ENCODE measurements at regions not wholly inside any gene's neighbourhood (a gene's known extent, or its start where the extent isn't known, plus 50 kb on each side); places are given as distances from the start of the nearest gene placed in this dataset.

DNA sequence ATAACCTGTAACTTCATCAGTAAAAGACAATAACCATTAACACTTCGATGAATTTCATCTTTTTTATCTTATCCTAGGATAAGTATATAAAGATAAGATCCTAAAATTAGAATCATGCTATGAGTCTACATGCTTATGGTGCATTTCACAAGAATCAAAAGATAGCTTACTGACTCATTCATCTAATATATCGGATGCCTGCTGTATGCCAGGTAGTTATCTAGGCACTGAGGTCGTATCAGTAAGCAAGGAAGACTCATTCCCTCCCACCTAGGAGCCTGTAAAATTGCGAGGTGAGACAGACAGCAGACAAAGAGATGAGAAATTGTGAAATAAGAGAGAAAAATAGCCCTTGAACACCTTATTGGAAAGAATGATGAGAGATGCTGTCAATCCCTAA is 240.6 kb upstream of the ADAMTSL1 start:
- no peak for DNase-seq (ENCODE audit: low read depth)

DNA sequence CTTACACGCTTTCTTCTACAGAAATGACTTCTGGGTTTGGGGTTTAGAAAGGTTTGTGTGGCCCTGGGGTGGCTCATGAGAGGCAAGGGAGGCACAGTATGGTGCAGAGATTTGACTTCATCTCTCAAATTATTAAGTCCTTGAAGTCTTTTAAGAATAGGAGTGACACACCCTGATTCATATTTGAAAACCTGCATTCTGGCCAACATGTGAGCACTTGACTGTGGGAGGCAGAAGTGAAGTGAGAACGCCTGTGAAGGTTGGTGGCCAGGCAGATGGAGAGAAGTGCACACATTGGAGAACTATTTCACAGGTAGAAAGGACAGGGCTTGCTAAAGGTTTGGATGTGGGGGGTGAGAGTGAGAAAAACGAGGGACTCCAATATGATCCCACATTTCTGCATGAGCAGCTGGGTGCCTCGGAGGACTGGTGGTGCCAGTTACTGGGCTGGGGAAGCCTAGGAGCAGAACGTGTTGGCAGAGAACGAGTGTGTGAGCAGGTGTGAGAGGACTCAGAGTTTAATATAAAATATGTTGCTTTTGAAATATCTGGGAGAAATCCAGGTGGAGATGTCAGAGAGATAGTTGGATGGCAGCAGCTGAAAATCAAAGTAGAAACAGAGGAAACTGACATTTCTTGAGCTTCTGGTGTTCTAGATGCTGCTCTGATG is 240.0 kb upstream of the ADAMTSL1 start:
- DNase-seq (ENCODE audit: low read depth) = no peak

DNA sequence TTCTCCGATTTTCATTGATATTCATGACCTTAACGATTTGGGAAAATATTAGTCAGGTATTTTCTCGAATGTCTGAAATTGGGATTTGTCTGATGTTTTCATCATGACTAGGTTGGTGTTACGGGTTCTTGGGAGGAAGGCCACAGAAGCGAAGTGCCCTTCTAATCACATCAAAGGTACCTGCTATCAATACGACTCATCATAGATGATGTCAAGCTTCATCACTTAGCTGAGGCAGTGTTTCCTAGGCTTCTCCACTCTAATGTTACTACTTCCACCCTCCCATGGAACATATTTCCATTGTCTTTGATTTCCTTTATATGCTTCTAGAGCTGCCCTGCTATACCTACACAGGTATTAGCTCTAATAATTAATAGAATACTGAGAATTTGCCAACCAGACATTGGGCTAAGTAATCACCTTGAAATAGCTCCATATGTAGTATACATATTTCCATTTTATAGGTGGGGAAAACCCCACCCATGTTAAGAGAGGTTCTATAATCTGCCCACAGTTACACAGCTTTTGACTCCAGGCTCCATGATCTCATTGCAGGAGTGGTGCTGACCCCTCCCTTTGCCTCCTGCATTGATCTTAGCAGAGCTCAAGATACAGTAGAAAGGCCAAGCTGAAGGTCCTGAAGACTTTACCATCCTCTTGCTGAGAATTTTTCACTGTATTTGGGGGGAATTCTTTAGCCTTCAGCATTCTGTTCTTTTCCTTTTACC is 238.6 kb upstream of the ADAMTSL1 start:
- DNase-seq (ENCODE audit: low read depth) = no peak

DNA sequence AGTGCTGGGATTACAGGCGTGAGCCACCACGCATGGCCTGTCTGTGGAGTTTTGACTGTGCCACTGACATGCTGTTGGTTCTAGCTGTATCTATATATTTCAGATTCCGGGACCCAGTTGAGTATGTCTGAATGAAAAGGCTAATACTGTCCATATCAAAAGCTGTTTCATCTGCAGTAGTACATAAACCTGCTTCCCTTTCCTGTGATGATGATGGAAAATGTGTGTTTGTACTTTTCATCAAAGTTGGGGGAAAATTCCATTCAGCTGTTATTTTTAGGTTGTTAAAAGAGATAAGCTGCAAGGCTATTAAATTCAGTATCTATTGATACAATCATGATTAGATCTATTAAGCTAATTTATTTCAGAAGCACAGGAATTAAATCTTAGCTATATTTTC is 237.6 kb upstream of the ADAMTSL1 start:
- DNase-seq (ENCODE audit: low read depth) = no peak

DNA sequence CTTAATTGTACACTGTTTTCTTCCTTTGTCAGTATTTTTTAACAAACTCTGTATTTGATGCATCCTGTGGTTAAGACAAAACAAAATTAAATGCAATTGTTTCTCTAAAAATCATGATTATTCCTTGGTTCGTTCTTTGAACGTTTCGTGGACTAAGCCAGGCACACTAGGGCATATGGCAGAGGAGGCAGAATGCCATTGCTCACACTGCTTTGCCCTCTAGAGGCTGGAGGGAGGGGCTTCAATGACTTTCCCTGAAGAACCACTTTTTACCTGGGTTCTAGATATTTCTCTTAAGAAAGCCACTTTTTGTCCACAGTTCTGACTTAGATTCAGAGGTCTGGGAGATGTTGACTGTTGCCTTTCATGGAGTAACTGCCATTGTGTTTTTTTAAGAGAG is 236.2 kb upstream of the ADAMTSL1 start:
- no peak for DNase-seq (ENCODE audit: low read depth)

DNA sequence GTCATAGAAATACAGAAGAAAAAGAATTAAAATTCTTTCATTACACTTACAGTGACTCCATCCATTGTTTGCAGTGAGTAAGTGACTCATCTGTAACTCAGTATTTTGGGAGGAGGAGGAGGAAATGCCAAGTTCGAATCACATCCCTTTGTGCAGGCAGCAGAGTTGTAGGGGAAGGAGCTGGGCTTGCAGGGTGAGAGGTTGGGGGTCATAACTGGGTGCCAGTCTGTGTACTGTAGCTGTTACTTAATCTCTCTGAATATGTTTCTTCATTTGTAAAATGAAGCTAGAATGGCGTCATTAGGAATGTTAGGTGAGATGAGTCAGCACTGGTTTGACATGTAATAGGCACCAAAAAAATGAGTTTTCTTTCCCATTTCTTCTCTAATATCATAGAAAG is 235.7 kb upstream of the ADAMTSL1 start:
- DNase-seq (ENCODE audit: low read depth) = peak; percentile 62

DNA sequence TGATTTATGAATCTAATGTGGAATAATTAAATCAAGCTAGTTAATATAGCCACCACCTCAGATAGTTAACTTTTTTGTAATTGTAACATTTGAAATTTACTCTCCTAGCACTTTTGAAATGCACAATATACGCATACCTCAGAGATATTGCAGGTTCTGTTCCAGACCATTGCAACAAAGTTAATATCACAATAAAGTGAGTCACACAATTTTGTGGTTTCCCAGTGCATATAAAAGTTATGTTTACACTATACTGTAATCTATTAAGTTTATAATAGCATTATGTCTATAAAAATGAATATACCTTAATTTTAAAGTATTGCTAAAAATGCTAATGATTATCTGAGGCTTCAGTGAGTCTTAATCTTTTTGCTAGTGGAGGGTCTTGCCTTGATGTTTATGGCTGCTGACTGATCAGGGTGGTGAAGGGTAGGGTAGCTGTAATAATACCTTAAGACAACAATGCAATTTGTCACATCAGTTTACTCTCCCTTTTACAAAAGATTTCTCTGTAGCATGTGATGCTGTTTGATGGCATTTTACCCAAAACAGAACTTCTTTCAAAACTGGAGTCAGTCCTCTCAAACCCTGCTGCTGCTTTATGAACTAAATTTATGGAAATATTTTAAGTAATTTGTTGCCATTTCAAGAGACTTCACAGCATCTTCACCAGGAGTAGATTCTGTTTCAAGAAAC is 235.1 kb upstream of the ADAMTSL1 start:
- peak; percentile 4 for DNase-seq (ENCODE audit: low read depth)

DNA sequence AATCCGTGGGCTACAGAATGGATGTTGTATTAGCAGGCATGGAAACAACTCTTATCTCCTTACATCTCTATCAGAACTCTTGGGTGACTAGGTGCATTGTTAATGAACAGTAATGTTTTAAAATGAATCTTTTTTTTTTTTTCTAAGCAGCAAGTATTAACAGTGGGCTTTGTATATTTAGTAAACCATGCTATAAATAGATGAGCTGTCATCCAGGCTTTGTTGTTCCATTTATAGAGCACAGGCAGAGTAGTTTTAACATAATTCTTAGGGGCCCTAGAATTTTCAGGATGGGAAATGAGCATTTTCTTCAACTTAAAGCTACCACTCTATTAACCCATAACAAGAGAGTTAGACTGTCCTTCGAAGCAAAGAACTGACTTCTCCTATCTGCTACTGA is 233.7 kb upstream of the ADAMTSL1 start:
- DNase-seq (ENCODE audit: low read depth) = no peak

DNA sequence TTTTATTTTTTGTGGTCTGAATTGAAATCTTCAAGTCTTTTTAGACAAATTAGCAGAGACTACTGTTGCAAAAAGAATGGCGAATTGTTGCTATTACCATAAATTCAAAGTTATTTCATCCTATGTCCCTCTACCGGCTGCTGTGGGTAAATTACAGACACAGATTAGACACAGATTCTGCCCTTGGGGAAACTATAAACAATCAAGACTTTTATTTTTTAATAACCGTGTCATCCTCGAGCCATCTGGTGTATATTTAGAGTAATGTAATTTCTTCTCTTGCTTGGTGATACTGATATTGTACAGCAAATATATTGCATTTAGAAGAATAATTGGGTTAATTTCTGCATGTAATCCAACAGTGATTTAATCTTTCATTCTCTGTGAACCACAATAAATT is 228.0 kb upstream of the ADAMTSL1 start:
- no peak for DNase-seq (ENCODE audit: low read depth)

DNA sequence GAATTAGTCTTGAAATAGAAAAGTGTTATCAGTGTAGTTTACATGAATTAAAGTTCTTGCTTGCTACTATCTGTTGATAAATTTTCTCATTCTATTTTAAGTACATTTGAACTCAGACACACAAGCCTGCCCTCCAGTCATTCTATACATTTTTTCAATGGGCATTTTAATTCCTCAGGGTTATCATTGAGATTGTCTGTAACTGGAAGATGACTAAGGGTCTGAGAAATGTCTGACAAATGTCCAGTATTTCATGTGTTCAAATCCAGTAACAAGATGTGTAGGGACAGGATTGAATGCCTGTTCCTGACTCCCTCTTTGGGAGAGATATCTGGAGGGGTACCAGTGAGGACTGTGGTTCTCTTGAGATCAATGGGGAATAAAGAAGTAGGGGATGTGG is 223.9 kb upstream of the ADAMTSL1 start:
- no peak for DNase-seq (ENCODE audit: low read depth)

DNA sequence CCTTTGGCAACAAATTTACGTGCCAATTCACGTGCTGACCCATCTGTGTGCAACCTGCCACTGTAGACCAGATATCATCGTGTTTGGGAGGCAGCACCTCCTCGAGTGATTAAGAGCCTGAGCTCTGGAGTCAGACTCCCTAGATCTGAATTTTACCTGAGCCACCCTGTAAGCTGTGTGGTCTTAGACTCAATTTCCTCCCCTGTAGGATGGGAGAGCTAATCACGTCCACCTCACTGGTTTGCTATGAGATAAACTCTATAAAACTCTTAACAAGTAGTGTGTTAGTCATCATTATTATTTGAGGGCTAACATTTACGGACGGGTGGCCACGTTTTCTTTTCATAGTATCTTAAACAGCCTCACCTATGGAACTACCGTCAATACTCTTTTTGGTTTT is 220.0 kb upstream of the ADAMTSL1 start:
- DNase-seq (ENCODE audit: low read depth) = no peak

DNA sequence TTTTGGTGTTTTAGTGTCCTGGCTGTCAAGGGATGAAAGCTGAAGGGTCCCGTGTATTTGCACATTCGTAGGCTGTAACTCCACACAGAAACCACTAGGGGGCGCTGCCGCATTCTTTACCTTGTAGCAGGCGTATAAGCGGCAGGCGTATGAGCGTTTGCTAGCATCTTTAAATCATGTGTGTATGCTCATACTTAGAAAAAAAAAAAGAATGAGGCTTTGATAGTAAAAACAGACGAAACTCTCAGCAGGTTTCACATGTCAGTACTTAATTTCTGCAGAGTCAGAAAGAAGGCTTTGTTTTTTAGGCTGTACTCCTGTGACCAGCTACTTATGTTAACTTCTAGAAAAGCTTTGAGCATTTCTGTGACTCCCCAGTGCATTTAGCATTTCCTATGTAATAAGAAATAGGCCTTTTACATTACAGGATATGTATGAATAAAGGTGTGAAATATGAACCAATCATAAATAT is 218.8 kb upstream of the ADAMTSL1 start:
- peak; percentile 67 for DNase-seq (ENCODE audit: low read depth)

DNA sequence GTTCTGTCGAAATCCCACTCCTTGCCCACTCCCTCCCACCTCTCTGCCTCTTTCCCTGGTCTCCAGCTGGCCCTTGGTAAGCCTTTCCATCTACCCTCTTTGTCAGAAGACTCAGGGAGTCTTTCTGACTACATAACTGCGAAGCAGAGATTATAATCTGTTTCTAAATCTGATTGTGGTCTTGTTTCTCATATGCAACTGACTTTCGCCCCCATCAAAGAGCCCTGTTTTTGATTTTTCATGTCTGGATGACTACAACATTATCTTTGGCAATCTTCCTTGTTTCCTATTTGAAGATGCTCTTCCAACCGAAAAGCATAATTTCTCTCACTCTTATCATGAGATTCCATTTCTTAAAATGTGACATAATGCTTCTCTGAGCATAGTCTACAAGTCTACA is 218.2 kb upstream of the ADAMTSL1 start:
- no peak for DNase-seq (ENCODE audit: low read depth)

DNA sequence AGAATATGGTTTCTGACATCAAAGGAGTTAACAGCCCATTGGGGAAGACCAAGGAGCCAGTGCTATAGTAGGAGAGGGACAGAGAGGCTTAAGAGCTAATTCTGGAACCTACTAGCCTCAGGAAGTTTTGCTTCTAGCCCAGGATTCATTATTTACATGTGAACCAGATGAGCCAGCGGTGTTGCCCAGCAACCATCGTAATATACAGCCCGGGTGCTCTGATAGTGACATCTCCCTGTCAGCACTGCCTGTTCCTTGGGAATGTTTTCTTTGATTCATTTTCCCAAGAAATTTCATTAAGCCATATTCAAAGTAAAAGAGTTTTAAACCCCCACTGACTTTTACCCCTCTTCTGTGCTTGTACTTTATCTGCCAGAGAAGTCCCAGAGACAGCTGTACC is 217.4 kb upstream of the ADAMTSL1 start:
- DNase-seq (ENCODE audit: low read depth) = peak; percentile 47

DNA sequence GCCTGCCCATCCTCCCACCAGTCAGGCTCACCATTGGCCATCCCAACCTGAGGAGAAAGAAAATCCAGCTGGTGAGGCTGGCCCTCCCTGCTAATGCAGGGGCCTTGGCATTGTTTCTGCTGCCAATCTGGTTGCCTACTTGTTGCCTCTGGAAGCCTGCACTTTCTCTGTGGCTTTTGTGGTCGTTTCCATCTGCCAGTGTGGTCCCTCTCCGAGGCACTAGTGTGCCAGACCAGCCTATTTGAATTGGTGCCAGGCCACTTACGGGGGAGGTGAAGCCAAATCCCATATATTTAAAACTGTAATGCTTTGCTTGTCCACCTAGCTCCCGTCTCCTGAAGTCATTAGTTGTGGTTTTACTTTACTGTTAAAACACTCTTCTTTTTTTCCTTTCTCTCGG is 213.4 kb upstream of the ADAMTSL1 start:
- peak; percentile 87 for DNase-seq (ENCODE audit: low read depth)

DNA sequence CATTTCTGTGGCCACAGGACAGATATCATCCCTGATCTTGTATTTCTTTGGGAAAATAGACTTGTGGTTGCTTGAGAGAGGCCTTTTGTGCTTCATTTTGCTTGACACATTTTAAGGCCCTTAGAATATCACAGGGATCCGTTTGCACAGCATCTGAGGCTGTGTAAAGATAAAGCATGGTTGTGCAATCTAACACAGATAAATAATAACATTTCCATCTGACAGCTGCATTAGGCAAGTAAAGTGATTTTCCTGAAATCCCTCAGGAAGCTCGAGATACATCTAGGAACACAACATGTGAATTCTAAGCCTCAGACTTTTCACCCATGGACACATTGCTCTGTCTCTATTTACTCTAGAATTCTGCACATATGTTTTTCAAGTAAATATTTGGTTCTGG is 212.8 kb upstream of the ADAMTSL1 start:
- DNase-seq (ENCODE audit: low read depth) = no peak

DNA sequence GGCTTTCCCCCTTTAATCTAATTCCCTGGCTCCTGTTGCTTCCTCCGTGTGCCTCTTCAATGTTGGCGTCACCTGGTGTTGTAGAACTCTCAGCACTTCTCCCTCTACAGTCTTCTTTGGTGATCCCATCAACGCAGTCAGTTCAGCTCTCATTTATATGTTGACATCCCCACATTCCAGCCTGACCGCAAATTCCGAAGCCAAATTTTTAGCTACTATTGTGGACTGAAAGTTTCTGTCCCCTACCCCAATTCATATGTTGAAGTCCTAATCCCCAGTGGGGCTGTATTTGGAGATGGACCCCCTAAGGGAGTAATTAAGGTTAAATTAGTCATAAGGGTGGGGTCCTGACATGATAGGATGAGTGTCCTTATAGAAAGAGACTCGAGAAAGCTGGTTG is 210.6 kb upstream of the ADAMTSL1 start:
- DNase-seq (ENCODE audit: low read depth) = no peak

DNA sequence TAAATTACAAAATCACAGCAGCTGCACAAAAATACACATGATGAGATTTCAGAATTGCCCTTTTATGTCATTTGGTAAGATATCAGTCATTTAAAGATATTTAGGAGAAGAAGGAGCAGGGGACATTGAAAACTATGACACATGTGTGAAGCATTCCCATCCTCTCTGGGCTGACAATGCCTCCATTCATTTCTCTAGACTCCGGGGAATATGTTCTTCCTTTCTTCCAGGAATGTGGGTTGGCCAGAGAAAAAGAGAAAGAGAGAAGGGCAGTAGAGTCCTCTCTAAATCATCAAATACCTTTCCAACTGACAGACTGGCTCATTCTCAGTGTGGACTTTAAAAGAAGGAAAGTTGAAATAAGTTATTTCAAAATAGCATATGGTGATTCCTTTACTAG is 205.6 kb upstream of the ADAMTSL1 start:
- peak; percentile 44 for DNase-seq (ENCODE audit: low read depth)

DNA sequence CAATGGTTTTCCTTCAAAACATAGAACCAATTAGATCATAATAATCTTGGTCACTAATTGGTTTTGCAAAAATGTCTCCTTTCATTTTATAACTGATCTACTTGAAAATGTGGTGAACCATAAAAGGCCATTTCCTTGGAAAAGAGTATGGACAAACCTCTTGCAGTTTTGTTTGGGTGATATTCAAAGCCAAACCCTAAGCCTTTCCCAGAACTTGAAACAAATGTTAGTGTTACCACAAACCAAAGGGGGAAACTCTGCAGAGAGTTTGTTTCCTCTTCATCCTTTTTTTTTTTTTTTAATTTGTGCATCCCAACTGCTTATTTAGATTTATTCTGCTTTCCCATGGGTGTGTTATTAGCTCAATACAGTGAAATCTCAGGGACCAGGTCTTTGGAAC is 204.4 kb upstream of the ADAMTSL1 start:
- no peak for DNase-seq (ENCODE audit: low read depth)

DNA sequence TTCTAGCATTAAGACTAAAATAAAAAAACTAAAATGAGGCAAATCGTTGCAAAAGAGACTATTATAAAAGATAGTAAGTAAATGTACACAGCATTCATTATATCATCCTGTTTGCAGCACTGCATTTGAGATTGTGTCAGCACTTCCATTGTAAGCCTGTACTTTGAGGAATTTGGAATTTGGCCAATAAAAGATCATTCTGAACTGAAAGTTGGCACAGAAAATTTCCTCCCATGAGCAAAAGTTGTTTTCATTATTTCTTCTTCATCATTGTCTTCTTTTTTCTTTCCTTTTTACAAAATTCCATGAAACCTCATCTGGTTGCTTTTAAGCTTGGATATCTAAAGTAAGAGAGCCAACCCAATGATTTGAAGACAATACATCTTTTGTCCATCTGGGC is 199.3 kb upstream of the ADAMTSL1 start:
- DNase-seq (ENCODE audit: low read depth) = no peak

DNA sequence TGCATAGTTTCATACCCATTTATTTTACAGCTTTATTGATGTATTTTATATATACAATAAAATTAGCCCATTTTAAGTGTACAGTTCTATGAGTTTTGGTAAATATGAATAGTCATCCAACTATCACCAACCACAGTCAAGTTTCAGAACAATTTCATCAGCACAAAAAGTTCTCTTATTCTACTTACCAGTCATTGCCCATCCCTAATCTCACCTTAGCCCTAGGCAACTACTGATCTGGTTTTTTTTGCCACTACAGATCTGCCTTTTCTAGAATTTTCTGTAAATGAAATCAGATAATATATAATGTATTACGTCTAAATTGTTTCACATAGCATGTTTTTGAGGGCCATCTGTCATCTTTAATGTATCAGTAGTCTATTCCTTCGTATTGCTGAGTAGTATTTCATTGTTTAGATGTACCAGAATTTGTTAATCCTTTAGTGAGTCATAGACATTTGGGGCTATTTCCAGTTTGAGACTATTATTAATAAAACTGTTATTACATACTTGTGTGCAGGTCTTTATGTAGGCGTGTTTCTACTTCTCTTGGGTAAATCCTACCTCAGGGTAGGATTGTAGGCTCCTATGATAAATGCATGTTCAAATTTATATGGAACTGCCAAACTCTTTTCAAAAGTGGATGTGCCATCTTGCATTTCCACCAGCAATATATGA is 198.5 kb upstream of the ADAMTSL1 start:
- no peak for DNase-seq (ENCODE audit: low read depth)

DNA sequence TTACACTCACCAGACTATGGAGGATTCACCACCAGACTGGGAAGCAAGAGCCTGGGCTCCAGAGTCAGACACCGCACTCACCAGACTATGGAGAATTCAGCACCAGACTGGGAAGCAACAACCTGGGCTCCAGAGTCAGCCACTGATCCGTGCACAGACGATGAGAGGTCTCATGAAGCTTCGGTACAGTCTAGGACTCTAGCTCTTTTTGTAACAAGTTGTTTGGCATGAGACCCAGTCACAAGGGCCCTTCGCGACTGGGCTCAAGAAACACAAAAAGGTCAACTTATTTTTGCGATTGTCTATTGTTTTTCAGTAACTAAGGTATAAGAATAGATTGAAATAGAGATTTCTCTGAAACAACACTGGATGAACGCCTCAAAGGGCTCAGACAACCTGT is 192.7 kb upstream of the ADAMTSL1 start:
- no peak for DNase-seq (ENCODE audit: low read depth)

DNA sequence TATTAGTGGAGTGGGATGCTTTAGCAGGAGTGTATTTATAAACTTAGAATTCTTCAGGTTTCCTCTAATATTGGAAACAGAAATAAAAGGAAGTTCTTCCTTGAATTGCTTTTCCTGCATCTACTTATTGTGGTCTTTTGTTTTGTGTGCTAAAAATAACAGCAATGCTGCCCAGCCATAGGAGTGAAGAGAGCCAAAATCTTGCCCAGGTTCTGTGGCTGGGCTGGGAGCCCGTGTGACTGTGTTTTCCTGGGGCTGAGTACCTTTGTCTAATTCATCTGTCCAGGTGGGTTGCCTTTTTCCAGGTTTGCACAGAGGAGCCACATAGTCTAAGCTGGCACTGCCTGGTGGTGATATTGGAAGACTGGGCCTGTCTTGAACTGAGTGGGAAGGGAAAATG is 179.7 kb upstream of the ADAMTSL1 start:
- no peak for DNase-seq (ENCODE audit: low read depth)

Measured in Daoy (cell line).